ENCODE measurements at regions not wholly inside any gene's neighbourhood (a gene's known extent, or its start where the extent isn't known, plus 50 kb on each side); places are given as distances from the start of the nearest gene placed in this dataset.

- ATAC-seq = no peak
- WGBS, 2 donors = 57 to 60% methylated on average over 3 of the region's 3 CpGs
Observed at GRCh38 chr13:31512331-31512730, 227.0 kb upstream of the RXFP2 start.

DNA sequence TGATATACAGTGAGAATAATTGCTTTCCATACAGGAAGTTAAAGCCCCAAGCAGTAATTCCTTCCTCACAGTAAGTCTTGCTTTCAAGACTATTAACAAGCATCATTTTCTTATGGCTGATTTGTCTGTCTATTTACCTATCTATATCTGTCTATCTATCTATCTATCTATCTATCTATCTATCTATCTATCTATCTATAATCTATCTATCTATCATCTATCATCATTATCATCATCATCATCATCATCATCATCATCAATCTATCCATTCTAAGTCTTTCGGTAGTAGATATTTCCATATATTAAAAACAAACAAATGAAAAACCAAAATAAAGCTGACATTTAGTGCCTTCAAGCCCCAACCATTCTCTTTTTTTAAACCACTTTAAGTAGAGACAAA lies 224.4 kb upstream of the RXFP2 start:
- no peak for DNase-seq
- H3K4me3 ChIP-seq = no peak overlapping the region

More at GRCh38 chr13:31512331-31512730, 227.0 kb upstream of the RXFP2 start:
- no peak for DNase-seq
- H3K4me1 ChIP-seq = no peaks in the 10 kb centered on the region
- intact Hi-C loops (cut with DNase I) = loop anchor here in 1 of 10 donors (10.0 kb wide), 1 partner anchor 68 kb away; no protein-coding TSS in a partner anchor
- no peak for TF ChIP-seq CTCF (IDR thresholded peaks at IDR 0.05)
- no peaks in the 10 kb centered on the region for H3K36me3 ChIP-seq
- no peak overlapping the region for H3K27ac ChIP-seq
- no peaks in the 10 kb centered on the region for H3K9me3 ChIP-seq
- peaks cover 0 to 12% (median 0%) of the 10 kb centered on the region in 7 donors for H3K27me3 ChIP-seq
- H3K4me3 ChIP-seq = no peak overlapping the region

DNA sequence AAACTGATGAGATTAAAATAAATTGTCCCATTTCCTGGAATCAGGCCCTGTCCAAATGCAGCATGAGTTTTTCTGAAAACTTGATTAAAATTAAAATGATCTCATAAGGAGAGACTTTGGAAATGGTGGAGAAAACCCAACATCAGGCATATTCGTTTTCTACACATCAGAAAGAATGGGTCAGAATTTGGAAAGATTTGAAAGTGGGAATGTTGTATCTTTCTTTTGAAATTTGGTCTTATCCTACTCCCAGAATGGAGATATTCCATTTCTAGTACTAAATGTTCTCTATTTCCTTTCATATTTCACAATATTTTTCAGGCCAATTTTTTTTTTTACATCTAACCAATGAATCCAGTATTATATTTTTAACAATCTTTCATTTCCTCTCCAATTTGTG lies 223.9 kb upstream of the RXFP2 start:
- no peak for TF ChIP-seq CTCF (IDR thresholded peaks at IDR 0.05)
- Histone ChIP-seq H3K36me3 (no peaks in the 10 kb centered on the region), H3K4me3 (no peak overlapping the region), H3K9me3 (no peaks in the 10 kb centered on the region), H3K4me1 (no peaks in the 10 kb centered on the region), H3K27ac (no peak overlapping the region), H3K27me3 (peaks cover 0 to 12% (median 0%) of the 10 kb centered on the region in 7 donors)
- WGBS, 2 donors = 63 to 71% methylated on average over 1 of the region's 1 CpG
- intact Hi-C loops (cut with DNase I) = loop anchor here in 1 of 10 donors (10.0 kb wide), 1 partner anchor 71 kb away; no protein-coding TSS in a partner anchor
- DNase-seq (no peak), ATAC-seq (peak in 2 of 8 donors; percentile 27 to 44)

More for the DNA sequence above, 224.4 kb upstream of the RXFP2 start:
- Histone ChIP-seq H3K4me1 (no peaks in the 10 kb centered on the region), H3K27ac (peak overlapping the region in 1 of 10 donors; percentile 6), H3K36me3 (no peaks in the 10 kb centered on the region), H3K27me3 (peaks cover 0 to 12% (median 0%) of the 10 kb centered on the region in 7 donors), H3K9me3 (no peaks in the 10 kb centered on the region)
- 98 to 100% methylated on average over 1 of the region's 1 CpG for WGBS, 2 donors
- TF ChIP-seq CTCF (IDR thresholded peaks at IDR 0.05) = no peak
- ATAC-seq = no peak
- intact Hi-C loops (cut with DNase I) = loop anchor here in 1 of 10 donors (10.0 kb wide), 1 partner anchor 70 kb away; no protein-coding TSS in a partner anchor

DNA sequence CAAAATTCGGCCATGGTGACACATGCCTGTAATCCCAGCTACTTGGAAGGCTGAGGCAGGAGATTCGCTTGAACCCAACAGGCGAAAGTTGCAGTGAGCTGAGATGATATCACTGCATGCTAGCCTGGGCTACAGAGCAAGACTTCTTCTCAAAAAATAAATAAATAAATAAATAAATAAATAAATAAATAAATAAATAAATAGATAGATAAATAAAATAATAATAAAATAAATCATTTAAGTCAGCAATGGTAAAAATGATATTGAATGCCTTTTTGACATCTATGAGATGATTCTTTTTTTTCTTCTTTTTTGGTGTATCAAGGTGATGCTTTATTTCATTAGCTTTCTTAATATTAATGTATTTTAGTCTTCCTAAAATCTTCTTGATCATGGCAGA lies 221.7 kb upstream of the RXFP2 start:
- no peak for ATAC-seq
- DNase-seq = no peak
- TF ChIP-seq CTCF (IDR thresholded peaks at IDR 0.05) = no peak
- Histone ChIP-seq H3K9me3 (no peaks in the 10 kb centered on the region), H3K27ac (no peak overlapping the region), H3K4me3 (no peak overlapping the region), H3K27me3 (peaks cover 0 to 6% (median 0%) of the 10 kb centered on the region in 7 donors), H3K36me3 (no peaks in the 10 kb centered on the region), H3K4me1 (peaks cover 0 to 6% (median 0%) of the 10 kb centered on the region in 9 donors)
- intact Hi-C loops (cut with DNase I) = loop anchor here in 1 of 10 donors (10.0 kb wide), 1 partner anchor 73 kb away; no protein-coding TSS in a partner anchor
- 94 to 97% methylated on average over 3 of the region's 3 CpGs for WGBS, 2 donors
